Sigmoid colon (tissue), 4 donors: ENCODE measurements at regions not wholly inside any gene's neighbourhood (a gene's known extent, or its start where the extent isn't known, plus 50 kb on each side); places are given as distances from the start of the nearest gene placed in this dataset.

ENCODE experiments used
- CTCF ChIP-seq, 4 experiments: fragments of 450-650 bp in 3 of 4; fragments of 200-600 bp in 1 of 4; IDR thresholded peaks; one replicate each; pipeline ENCODE4 v1.5.1; 2016 to 2019; ENCODE audit warnings: antibody characterized with exemption in 4 of 4, mild to moderate bottlenecking in 3 of 4, moderate library complexity in 2 of 4
- EP300 ChIP-seq, 4 donors: sonication (generic); formaldehyde crosslinking; IDR thresholded peaks; one replicate each; pipeline ENCODE4 v1.6.1; 2017; ENCODE audit warnings: antibody characterized with exemption in 4 of 4
- POLR2A ChIP-seq, 2 donors: fragments of 450-650 bp; IDR thresholded peaks; one replicate each; pipeline ENCODE4 v1.6.1; 2016; ENCODE audit warnings: antibody characterized with exemption in 2 of 2, mild to moderate bottlenecking in 2 of 2, moderate library complexity in 2 of 2
- POLR2AphosphoS5 ChIP-seq, 4 donors: sonication (generic); formaldehyde crosslinking; IDR thresholded peaks; one replicate each; pipeline ENCODE4 v1.6.1; 2017; ENCODE audit warnings: antibody characterized with exemption in 4 of 4

GRCh38 chr6:99819853-99820252, 174.2 kb downstream of the MCHR2 start:
- TF ChIP-seq CTCF (IDR thresholded peaks at IDR 0.05) (no peak), EP300 (IDR thresholded peaks at IDR 0.05) (no peak), POLR2AphosphoS5 (IDR thresholded peaks at IDR 0.05) (no peak), POLR2A (IDR thresholded peaks at IDR 0.05) (no peak)
